SJCRH30 (cell line): ENCODE measurements at regions not wholly inside any gene's neighbourhood (a gene's known extent, or its start where the extent isn't known, plus 50 kb on each side); places are given as distances from the start of the nearest gene placed in this dataset.

Experiments
- DNase-seq, 2 experiments: peaks; one replicate each; pipeline ENCODE4 v3.0.0-alpha.2; 2015 to 2020
- H3K27ac ChIP-seq: fragments of 250-450 bp; sonication (Bioruptor Pico); 2 replicates; pipeline ENCODE4 v1.5.1; 2020; ENCODE audit warnings: mild to moderate bottlenecking, moderate library complexity
- H3K27me3 ChIP-seq: fragments of 250-450 bp; sonication (Bioruptor Pico); 2 replicates; pipeline ENCODE4 v1.5.1; 2020; ENCODE audit warnings: mild to moderate bottlenecking, moderate library complexity
- H3K36me3 ChIP-seq: fragments of 250-450 bp; sonication (Bioruptor Pico); 2 replicates; pipeline ENCODE4 v1.5.1; 2020; ENCODE audit warnings: mild to moderate bottlenecking, moderate library complexity
- H3K4me1 ChIP-seq: fragments of 250-450 bp; sonication (Bioruptor Pico); 2 replicates; pipeline ENCODE4 v1.5.1; 2020; ENCODE audit warnings: mild to moderate bottlenecking, moderate library complexity
- H3K4me3 ChIP-seq: fragments of 250-450 bp; sonication (Bioruptor Pico); 2 replicates; pipeline ENCODE4 v1.5.1; 2020; ENCODE audit warnings: mild to moderate bottlenecking, moderate library complexity
- H3K9me3 ChIP-seq: fragments of 250-450 bp; sonication (Bioruptor Pico); replicated peaks from 2 replicates; pipeline ENCODE4 v1.5.1; 2020; ENCODE audit warnings: mild to moderate bottlenecking, moderate library complexity

GRCh38 chr20:59495166-59495565 lies 109.2 kb upstream of the PHACTR3 start:
- Histone ChIP-seq H3K4me1 (no peaks in the 10 kb centered on the region), H3K9me3 (no peaks in the 10 kb centered on the region), H3K4me3 (no peak overlapping the region), H3K27me3 (0 out of 2 replicates have a peak, but pooled peaks cover 3% of the 10 kb centered on the region), H3K27ac (no peak overlapping the region), H3K36me3 (no peaks in the 10 kb centered on the region)
- no peak for DNase-seq

- H3K9me3 ChIP-seq = no peaks in the 10 kb centered on the region
- H3K36me3 ChIP-seq = no peaks in the 10 kb centered on the region
- H3K27ac ChIP-seq = no peak overlapping the region
- DNase-seq = peak; percentile 85 to 97
- H3K27me3 ChIP-seq = 0 out of 2 replicates have a peak, but pooled peaks cover 3% of the 10 kb centered on the region
- no peak overlapping the region for H3K4me3 ChIP-seq
- no peaks in the 10 kb centered on the region for H3K4me1 ChIP-seq
These were observed 108.3 kb upstream of the PHACTR3 start for GRCh38 chr20:59495894-59496510.

- Histone ChIP-seq H3K27ac (no peak overlapping the region), H3K4me3 (no peak overlapping the region), H3K4me1 (no peaks in the 10 kb centered on the region), H3K9me3 (no peaks in the 10 kb centered on the region), H3K27me3 (0 out of 2 replicates have a peak, but pooled peaks cover 3% of the 10 kb centered on the region), H3K36me3 (no peaks in the 10 kb centered on the region)
- no peak for DNase-seq
These were observed 106.0 kb upstream of the PHACTR3 start for GRCh38 chr20:59498291-59498690.

- Histone ChIP-seq H3K4me1 (no peaks in the 10 kb centered on the region), H3K36me3 (no peaks in the 10 kb centered on the region), H3K9me3 (no peaks in the 10 kb centered on the region), H3K27ac (no peak overlapping the region), H3K4me3 (no peak overlapping the region), H3K27me3 (0 out of 2 replicates have a peak, but pooled peaks cover 3% of the 10 kb centered on the region)
- DNase-seq = no peak
These were observed 104.5 kb upstream of the PHACTR3 start for GRCh38 chr20:59499863-59500262.

- H3K4me3 ChIP-seq = no peak overlapping the region
- peaks cover 14% of the 10 kb centered on the region for H3K27me3 ChIP-seq
- no peaks in the 10 kb centered on the region for H3K9me3 ChIP-seq
- H3K36me3 ChIP-seq = 0 out of 2 replicates have a peak, but pooled peaks cover 2% of the 10 kb centered on the region
- DNase-seq = no peak
- H3K4me1 ChIP-seq = no peaks in the 10 kb centered on the region; the same call in 1 of the 2 replicates
- H3K27ac ChIP-seq = no peak overlapping the region
These were observed 95.6 kb upstream of the PHACTR3 start for GRCh38 chr20:59508729-59509128.

- H3K27me3 ChIP-seq = peaks cover 14% of the 10 kb centered on the region
These were observed 91.7 kb upstream of the PHACTR3 start for GRCh38 chr20:59512651-59513050.

GRCh38 chr20:59514554-59514953 lies 89.8 kb upstream of the PHACTR3 start:
- Histone ChIP-seq H3K27ac (no peak overlapping the region), H3K9me3 (no peaks in the 10 kb centered on the region), H3K36me3 (no peaks in the 10 kb centered on the region), H3K4me3 (no peak overlapping the region), H3K4me1 (no peaks in the 10 kb centered on the region), H3K27me3 (peaks cover 14% of the 10 kb centered on the region)
- no peak for DNase-seq

More at GRCh38 chr20:59512651-59513050, 91.7 kb upstream of the PHACTR3 start:
- Histone ChIP-seq H3K27ac (no peak overlapping the region), H3K4me1 (no peaks in the 10 kb centered on the region), H3K9me3 (no peaks in the 10 kb centered on the region), H3K36me3 (0 out of 2 replicates have a peak, but pooled peaks cover 2% of the 10 kb centered on the region), H3K4me3 (no peak overlapping the region)
- DNase-seq = no peak

GRCh38 chr20:59515013-59515905 lies 89.1 kb upstream of the PHACTR3 start:
- H3K36me3 ChIP-seq = no peaks in the 10 kb centered on the region
- H3K27me3 ChIP-seq = peaks cover 12% of the 10 kb centered on the region
- H3K9me3 ChIP-seq = no peaks in the 10 kb centered on the region
- no peaks in the 10 kb centered on the region for H3K4me1 ChIP-seq
- no peak overlapping the region for H3K27ac ChIP-seq
- H3K4me3 ChIP-seq = no peak overlapping the region
- DNase-seq = peak; percentile 90 to 96

- no peaks in the 10 kb centered on the region for H3K4me1 ChIP-seq
- H3K27me3 ChIP-seq = peaks cover 9% of the 10 kb centered on the region
- H3K36me3 ChIP-seq = no peaks in the 10 kb centered on the region
- no peak overlapping the region for H3K27ac ChIP-seq
- no peak overlapping the region for H3K4me3 ChIP-seq
- no peaks in the 10 kb centered on the region for H3K9me3 ChIP-seq
- DNase-seq = peak in 1 of 2 experiments; percentile 25
These were observed 88.5 kb upstream of the PHACTR3 start for GRCh38 chr20:59515906-59516209.

- no peaks in the 10 kb centered on the region for H3K36me3 ChIP-seq
- H3K4me3 ChIP-seq = no peak overlapping the region
- H3K27ac ChIP-seq = no peak overlapping the region
- peaks cover 6% of the 10 kb centered on the region; the same call in 1 of the 2 replicates for H3K27me3 ChIP-seq
- no peaks in the 10 kb centered on the region for H3K9me3 ChIP-seq
- H3K4me1 ChIP-seq = no peaks in the 10 kb centered on the region
- peak; percentile 58 to 84 for DNase-seq
These were observed 85.2 kb upstream of the PHACTR3 start for GRCh38 chr20:59518881-59519706.

- DNase-seq = no peak
- no peak overlapping the region for H3K27ac ChIP-seq
- H3K27me3 ChIP-seq = peaks cover 12% of the 10 kb centered on the region; the same call in 1 of the 2 replicates
- no peaks in the 10 kb centered on the region for H3K36me3 ChIP-seq
- H3K4me1 ChIP-seq = no peaks in the 10 kb centered on the region
- no peaks in the 10 kb centered on the region for H3K9me3 ChIP-seq
- no peak overlapping the region for H3K4me3 ChIP-seq
These were observed 84.7 kb upstream of the PHACTR3 start for GRCh38 chr20:59519707-59520014.

GRCh38 chr20:59520814-59521213 lies 83.5 kb upstream of the PHACTR3 start:
- H3K27me3 ChIP-seq = peaks cover 18% of the 10 kb centered on the region; the same call in 1 of the 2 replicates
- no peaks in the 10 kb centered on the region for H3K4me1 ChIP-seq
- no peak overlapping the region for H3K27ac ChIP-seq
- no peak for DNase-seq
- H3K4me3 ChIP-seq = no peak overlapping the region
- H3K36me3 ChIP-seq = no peaks in the 10 kb centered on the region
- no peaks in the 10 kb centered on the region for H3K9me3 ChIP-seq

GRCh38 chr20:59525500-59526241 lies 78.7 kb upstream of the PHACTR3 start:
- no peaks in the 10 kb centered on the region for H3K4me1 ChIP-seq
- H3K36me3 ChIP-seq = no peaks in the 10 kb centered on the region
- peak; percentile 85 to 94 for DNase-seq
- H3K4me3 ChIP-seq = no peak overlapping the region
- H3K9me3 ChIP-seq = no peaks in the 10 kb centered on the region
- peaks cover 27% of the 10 kb centered on the region; the same call in 1 of the 2 replicates for H3K27me3 ChIP-seq
- no peak overlapping the region for H3K27ac ChIP-seq
